ENCODE measurements at regions not wholly inside any gene's neighbourhood (a gene's known extent, or its start where the extent isn't known, plus 50 kb on each side); places are given as distances from the start of the nearest gene placed in this dataset.
A peak's percentile ranks its signal among the peaks of the same experiment; 100 is the strongest.

DNA sequence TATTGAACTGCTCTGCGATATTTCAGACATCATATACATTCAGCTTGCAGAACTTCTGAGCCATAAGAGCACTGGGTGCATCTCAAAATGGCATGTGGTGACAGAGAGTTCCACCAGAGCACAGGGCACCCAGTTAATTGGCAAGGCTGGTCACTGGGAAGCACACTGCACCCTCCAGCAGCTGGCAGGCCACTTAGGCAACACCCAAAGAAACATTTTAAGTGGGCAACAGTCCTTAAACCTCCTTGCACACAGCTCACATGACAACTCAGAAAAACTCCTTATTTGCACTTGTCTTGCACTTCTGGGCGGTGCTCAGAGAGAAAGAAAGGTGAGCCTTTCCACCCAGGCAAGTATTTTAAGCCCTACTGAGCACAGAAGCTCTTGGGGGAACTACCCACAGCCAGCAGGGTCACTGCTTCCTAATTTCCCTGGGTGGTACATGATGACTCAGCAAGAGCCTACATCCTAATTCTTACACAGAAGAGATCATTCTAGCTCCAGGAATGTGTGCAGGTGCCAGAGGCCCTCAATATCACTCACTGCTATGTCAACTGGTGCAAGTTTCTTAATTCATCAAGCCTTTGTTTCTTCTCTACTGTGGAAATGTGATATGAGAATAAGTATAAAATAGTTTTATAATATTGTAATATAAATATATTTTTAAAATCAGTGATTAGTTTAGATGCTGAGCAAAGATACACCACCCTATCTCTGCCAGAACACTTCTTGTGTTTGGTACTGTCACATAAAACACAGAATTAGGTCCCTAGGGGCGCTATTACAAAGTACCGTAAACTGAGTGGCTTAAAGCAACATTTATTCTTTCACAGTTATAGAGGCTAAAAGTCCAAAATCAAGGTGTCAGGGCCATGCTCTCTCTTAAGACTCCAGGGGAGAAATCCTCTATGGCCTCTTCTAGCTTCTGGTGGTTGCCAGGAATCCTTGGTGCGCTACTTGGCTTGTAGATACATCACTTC, 155.1 kb upstream of the PPARGC1A start:
- no peak overlapping the region for H3K4me3 ChIP-seq (ENCODE audit: extremely low read depth in 1 of 4, insufficient read depth in 2 of 4, low read depth in 3 of 4, low read length in 4 of 4)
- no peak for TF ChIP-seq SIRT6 (IDR thresholded peaks at IDR 0.05; ENCODE audit: low read length)
- no peak for TF ChIP-seq TEAD4 (IDR thresholded peaks at IDR 0.05; ENCODE audit: low read depth, low read length)
- no peak for TF ChIP-seq MAFK (IDR thresholded peaks at IDR 0.05; ENCODE audit: low read depth, low read length)
- TF ChIP-seq RAD21 (IDR thresholded peaks at IDR 0.05 in 1 of 2, conservative IDR thresholded peaks at IDR 0.05 in 1 of 2; ENCODE audit: low read depth in 2 of 2, low read length in 2 of 2) = 0 out of 4 replicates have a peak, but pooled peaks have one; percentile 11 to 22
- no peak for TF ChIP-seq CREB1 (IDR thresholded peaks at IDR 0.05)
- TF ChIP-seq RBBP5 (IDR thresholded peaks at IDR 0.05; ENCODE audit: borderline replicate concordance, low read depth, low read length) = no peak
- no peak for TF ChIP-seq KDM4A (IDR thresholded peaks at IDR 0.05; ENCODE audit: low read depth, low read length, severe bottlenecking)
- TF ChIP-seq YY1 (IDR thresholded peaks at IDR 0.05; ENCODE audit: low read depth, low read length) = no peak
- TF ChIP-seq TAF7 (optimal IDR thresholded peaks at IDR 0.05; ENCODE audit: borderline replicate concordance, low read depth, low read length) = no peak

More for the DNA sequence above, 155.1 kb upstream of the PPARGC1A start:
- no peak overlapping the region for H3K4ac ChIP-seq (replicated peaks; ENCODE audit: insufficient read length, low read depth, low read length)
- no peak overlapping the region for H3K27ac ChIP-seq (ENCODE audit: low read depth, low read length)
- ChIA-PET CTCF (ENCODE audit: partially characterized antibody) (interaction anchor here (0.6 to 4.1 kb wide), 6 partner anchors 8 to 374 kb away, joined by 3 to 30 read pairs (median 3); no protein-coding TSS in a partner anchor), POLR2A (ENCODE audit: partially characterized antibody) (no interaction called here)
- FAIRE-seq = no peak
- H3K36me3 ChIP-seq (ENCODE audit: control insufficient read depth in 2 of 4, insufficient read depth in 4 of 4, low read length in 3 of 4) = no peaks in the 10 kb centered on the region
- no peaks in the 10 kb centered on the region for H3K79me2 ChIP-seq (ENCODE audit: control insufficient read depth in 1 of 2, insufficient read depth in 2 of 2, low read length in 2 of 2)
- H2BK5ac ChIP-seq (ENCODE audit: low read depth, low read length) = no peak overlapping the region
- H3K23me2 ChIP-seq (ENCODE audit: low read depth, low read length) = no peaks in the 10 kb centered on the region
- H2BK20ac ChIP-seq (ENCODE audit: low read length) = no peak overlapping the region
- no peak overlapping the region for H4K5ac ChIP-seq (ENCODE audit: insufficient read length, low read depth, low read length)
- no peak overlapping the region for H3K4me2 ChIP-seq (ENCODE audit: insufficient read depth in 1 of 2, low read depth in 2 of 2, low read length in 2 of 2)
- H3K79me1 ChIP-seq (ENCODE audit: low read depth, low read length) = no peaks in the 10 kb centered on the region
- no peaks in the 10 kb centered on the region for H3K4me1 ChIP-seq (replicated peaks in 1 of 4; ENCODE audit: control insufficient read depth in 3 of 4, insufficient read depth in 4 of 4, low read length in 3 of 4)
- no peak overlapping the region for H4K91ac ChIP-seq (replicated peaks; ENCODE audit: insufficient read length, low read length)
- H3K9me3 ChIP-seq (ENCODE audit: insufficient read depth in 2 of 2, low read depth in 1 of 2, low read length in 1 of 2) = no peaks in the 10 kb centered on the region
- 76% methylated on average over 5 of the region's 5 CpGs; no CpG with 5 or more reads in 1 of the 2 experiments for WGBS, 2 experiments (ENCODE audit: extremely low coverage in 1 of 2, insufficient coverage in 1 of 2, insufficient read length in 1 of 2, insufficient replicate concordance in 2 of 2, low coverage in 1 of 2, low lambda C conversion rate in 2 of 2, missing lambda C conversion rate in 1 of 2)
- H2BK15ac ChIP-seq (ENCODE audit: low read length) = no peak overlapping the region
- H3K56ac ChIP-seq (replicated peaks; ENCODE audit: insufficient read length, low read depth, low read length) = no peak overlapping the region
- no peak overlapping the region for H3K18ac ChIP-seq (ENCODE audit: extremely low read depth, low read length)
- no peak overlapping the region for H2BK12ac ChIP-seq (ENCODE audit: low read depth, low read length)
- H2AFZ ChIP-seq (ENCODE audit: low read length) = peak overlapping the region; percentile 31; the same call in 1 of the 2 replicates
- no peak overlapping the region for H4K8ac ChIP-seq (ENCODE audit: extremely low read depth, insufficient read depth, low read length)
- H3K9ac ChIP-seq (replicated peaks in 1 of 4; ENCODE audit: extremely low read depth in 1 of 4, low read depth in 3 of 4, low read length in 3 of 4) = no peak overlapping the region
- no peaks in the 10 kb centered on the region for H4K20me1 ChIP-seq (replicated peaks in 1 of 2; ENCODE audit: control insufficient read depth in 1 of 2, insufficient read depth in 2 of 2, low read length in 2 of 2)
- no peak for DNase-seq (ENCODE audit: low read depth in 1 of 2, low spot score in 2 of 2)
- H3K14ac ChIP-seq (ENCODE audit: insufficient read length) = no peak overlapping the region
- H3K27me3 ChIP-seq (replicated peaks in 1 of 4; ENCODE audit: control insufficient read depth in 3 of 4, extremely low read depth in 1 of 4, insufficient read depth in 3 of 4, low read length in 3 of 4) = no peaks in the 10 kb centered on the region
- H3K23ac ChIP-seq (ENCODE audit: insufficient read length) = no peak overlapping the region
- H2BK120ac ChIP-seq (replicated peaks; ENCODE audit: low read depth, low read length) = no peak overlapping the region
- H2AK5ac ChIP-seq (ENCODE audit: low read depth, low read length) = no peak overlapping the region
